Astrocyte of the cerebellum (primary cell): ENCODE measurements at regions not wholly inside any gene's neighbourhood (a gene's known extent, or its start where the extent isn't known, plus 50 kb on each side); places are given as distances from the start of the nearest gene placed in this dataset.
"Not testable (repeated sequence)": the region's sequence is repeated elsewhere in the genome, so short reads cannot be mapped to it uniquely, and the experiment has no call there.

ENCODE experiments used
- DNase-seq: peaks from one replicate; pipeline ENCODE4 v3.0.0-alpha.2; 2011; ENCODE audit warnings: low read depth
- H3K4me3 ChIP-seq: 2 replicates; pipeline ENCODE4 v1.5.1; 2011; ENCODE audit warnings: mild to moderate bottlenecking, low read depth, low read length, moderate library complexity
- in situ Hi-C: cut with HindIII; loops from 2 replicates; pipeline ENCODE4 v1.10.0; 2017; ENCODE audit warnings: low sequenced_read_pairs
- TF ChIP-seq, protein P1 (sequence below): IDR thresholded peaks from 2 replicates; pipeline ENCODE4 v1.5.1; 2012; ENCODE audit warnings: low read length, low read depth, moderate library complexity, mild to moderate bottlenecking; ENCODE audit errors: missing control alignments

DNA sequence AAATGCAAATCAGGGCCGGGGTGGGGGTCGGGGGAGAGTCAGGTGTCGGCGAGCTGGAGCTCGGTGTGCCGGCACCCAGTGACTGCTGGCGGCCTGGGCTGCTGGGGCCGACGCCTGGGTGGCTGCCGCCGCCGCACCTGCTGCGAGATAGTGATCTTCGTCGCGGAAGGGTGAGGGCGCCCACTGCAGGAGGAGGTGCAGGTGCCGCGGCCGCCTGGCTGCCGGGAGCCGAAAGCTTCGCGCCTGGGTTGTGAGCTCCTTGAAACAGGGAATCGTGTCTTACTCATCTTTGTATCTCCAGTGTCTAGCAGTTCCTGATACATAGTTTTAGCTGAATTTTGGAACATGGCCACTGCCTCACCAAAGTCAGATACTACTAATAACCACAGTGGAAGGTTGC lies 64.0 kb upstream of the CPOX start:
- H3K4me3 ChIP-seq = no peak overlapping the region
- in situ Hi-C loops = no loop called here
- TF ChIP-seq, protein P1, sequence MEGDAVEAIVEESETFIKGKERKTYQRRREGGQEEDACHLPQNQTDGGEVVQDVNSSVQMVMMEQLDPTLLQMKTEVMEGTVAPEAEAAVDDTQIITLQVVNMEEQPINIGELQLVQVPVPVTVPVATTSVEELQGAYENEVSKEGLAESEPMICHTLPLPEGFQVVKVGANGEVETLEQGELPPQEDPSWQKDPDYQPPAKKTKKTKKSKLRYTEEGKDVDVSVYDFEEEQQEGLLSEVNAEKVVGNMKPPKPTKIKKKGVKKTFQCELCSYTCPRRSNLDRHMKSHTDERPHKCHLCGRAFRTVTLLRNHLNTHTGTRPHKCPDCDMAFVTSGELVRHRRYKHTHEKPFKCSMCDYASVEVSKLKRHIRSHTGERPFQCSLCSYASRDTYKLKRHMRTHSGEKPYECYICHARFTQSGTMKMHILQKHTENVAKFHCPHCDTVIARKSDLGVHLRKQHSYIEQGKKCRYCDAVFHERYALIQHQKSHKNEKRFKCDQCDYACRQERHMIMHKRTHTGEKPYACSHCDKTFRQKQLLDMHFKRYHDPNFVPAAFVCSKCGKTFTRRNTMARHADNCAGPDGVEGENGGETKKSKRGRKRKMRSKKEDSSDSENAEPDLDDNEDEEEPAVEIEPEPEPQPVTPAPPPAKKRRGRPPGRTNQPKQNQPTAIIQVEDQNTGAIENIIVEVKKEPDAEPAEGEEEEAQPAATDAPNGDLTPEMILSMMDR = no peak
- DNase-seq = no peak

DNA sequence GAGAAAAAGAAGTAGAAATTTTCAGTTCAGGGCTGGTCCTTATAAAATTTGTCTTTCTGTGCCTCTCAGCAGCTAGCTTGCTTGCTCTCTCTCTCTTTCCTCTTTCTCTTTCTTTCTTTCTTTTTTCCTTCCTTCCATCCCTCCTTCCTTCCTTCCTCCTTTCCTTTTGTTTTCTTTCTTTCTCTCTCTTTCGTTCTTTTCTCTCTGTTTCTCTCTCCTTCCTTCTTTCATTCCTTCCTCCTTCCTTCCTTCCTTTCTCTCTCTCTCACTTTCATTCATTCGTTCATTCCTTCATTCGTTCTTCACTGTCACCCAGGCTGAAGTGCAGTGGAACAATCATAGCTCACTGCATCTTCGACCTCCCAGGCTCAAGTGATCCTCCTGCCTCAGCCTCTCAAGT lies 69.3 kb upstream of the CPOX start:
- no peak for DNase-seq
- in situ Hi-C loops = no loop called here
- H3K4me3 ChIP-seq = no peak overlapping the region
- TF ChIP-seq, protein P1 = no peak

DNA sequence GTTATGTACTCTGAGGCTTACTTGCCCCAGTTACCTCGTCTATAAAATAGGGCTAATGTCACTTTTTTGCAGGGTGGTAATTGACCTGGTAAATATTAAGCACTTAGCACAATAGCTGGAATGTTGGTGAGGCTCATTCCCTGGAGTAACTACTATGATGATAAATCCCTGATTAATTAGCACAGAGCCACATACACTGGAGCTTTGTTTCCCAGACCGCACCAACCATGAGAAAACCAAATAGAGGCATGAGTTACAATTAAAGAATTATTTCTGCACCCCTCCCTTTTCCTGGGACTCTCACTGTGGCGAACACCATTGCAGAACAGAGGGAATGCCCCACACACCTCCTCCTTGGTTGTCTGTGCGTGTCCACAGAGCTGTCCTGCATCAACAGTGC lies 76.6 kb upstream of the CPOX start:
- in situ Hi-C loops = no loop called here
- H3K4me3 ChIP-seq = no peak overlapping the region
- TF ChIP-seq, protein P1 = no peak
- DNase-seq = no peak

DNA sequence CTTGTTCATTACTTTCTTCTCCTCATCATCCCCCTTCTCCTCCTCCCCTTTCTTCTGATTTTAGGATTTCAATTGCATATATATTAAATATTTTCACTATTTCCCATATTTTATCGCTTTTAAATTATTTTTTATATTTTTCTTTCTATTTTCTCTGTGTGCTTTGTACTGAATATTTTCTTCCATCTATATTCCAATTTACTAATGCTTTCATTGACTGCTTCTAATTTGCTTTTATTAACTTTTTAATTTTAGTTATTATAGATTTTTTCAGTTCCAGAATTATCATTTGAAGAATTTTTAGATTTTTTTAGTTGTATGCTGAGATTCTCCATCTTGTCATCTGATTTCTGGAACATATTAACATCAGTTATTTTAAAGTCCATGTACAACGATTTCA lies 83.2 kb upstream of the ST3GAL6 start:
- H3K4me3 ChIP-seq = no peak overlapping the region
- in situ Hi-C loops = no loop called here
- no peak for DNase-seq
- TF ChIP-seq, protein P1 = no peak

DNA sequence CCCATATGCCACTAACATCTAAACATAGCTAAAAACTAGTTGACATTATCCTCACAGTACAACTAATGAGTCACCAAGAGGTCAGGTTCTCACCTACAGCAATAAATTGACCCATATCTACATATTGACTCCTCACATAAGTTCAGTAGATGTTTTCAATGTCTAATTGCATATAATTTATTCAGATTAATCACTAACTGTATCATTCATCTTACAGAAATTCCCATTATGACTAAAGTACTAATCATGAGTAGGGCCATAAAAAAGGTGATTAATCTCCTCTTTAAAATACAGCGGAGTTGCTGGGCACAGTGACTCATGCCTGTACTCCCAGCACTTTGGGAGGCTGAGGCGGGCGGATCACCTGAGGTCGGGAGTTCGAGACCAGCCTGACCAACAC lies 82.4 kb upstream of the ST3GAL6 start:
- in situ Hi-C loops = no loop called here
- TF ChIP-seq, protein P1 = no peak
- no peak overlapping the region for H3K4me3 ChIP-seq
- DNase-seq = no peak

DNA sequence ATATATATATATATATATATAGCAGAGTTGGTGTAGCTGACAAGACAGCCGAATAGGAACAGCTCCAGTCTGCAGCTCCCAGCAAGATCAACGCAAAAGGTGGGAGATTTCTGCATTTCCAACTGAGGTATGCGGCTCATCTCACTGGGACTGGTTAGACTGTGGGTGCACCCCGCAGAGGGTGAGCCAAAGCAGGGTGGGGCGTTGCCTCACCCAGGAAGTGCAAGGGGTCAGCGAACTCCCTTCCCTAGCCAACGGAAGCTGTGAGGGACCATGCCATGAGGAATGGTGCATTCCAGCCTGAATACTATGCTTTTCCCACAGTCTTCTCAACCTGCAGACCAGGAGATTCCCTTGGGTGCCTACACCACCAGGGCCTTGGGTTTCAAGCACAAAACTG lies 81.7 kb upstream of the ST3GAL6 start:
- DNase-seq = no peak
- TF ChIP-seq, protein P1 = no peak
- H3K4me3 ChIP-seq = no peak overlapping the region
- in situ Hi-C loops = no loop called here

DNA sequence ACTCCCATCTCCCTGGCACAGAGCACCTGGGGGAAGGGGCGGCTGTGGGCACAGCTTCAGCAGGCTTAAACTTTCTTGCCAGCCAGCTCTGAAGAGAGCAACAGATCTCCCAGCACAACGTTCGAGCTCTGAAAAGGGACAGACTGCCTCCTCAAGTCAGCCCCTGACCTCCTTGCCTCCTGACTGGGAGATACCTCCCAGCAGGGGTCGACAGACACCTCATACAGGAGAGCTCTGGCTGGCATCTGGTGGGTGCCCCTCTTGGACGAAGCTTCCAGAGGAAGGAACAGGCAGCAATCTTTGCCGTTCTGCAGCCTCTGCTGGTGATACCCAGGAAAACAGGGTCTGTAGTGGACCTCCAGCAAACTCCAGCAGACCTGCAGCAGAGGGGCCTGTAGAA lies 80.7 kb upstream of the ST3GAL6 start:
- H3K4me3 ChIP-seq, in situ Hi-C loops, DNase-seq: not testable (repeated sequence)
